GM21423 (cell line): ENCODE measurements at regions not wholly inside any gene's neighbourhood (a gene's known extent, or its start where the extent isn't known, plus 50 kb on each side); places are given as distances from the start of the nearest gene placed in this dataset.
"Not testable (repeated sequence)": the region's sequence is repeated elsewhere in the genome, so short reads cannot be mapped to it uniquely, and the experiment has no call there.

Source experiments
- ATAC-seq: cut with Tn5 transposase; IDR thresholded peaks from one replicate; pipeline ENCODE4 v1.9.1; 2021; ENCODE audit warnings: mild to moderate bottlenecking, moderate library complexity; ENCODE audit not compliant: unreplicated experiment

DNA sequence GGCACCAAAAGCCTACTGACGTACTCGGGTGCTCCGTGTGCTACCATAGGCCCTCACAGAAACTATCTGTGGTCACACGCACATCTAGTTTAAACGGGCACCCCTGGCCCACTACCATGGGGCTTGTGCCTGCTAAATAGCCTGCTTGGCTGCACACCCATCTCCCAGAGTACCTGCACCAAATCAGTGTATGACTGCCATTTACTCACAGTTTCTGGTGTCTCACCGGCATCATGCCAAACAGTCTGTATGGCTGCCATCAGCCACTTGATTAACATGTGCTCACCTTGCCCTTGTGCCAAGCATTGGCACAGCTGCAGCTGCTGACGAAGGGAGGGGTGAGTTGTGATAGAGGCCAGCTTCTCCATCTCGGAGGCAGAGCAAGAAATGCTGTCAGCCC is 232.7 kb downstream of the IGSF11 start:
- ATAC-seq: no peak

DNA sequence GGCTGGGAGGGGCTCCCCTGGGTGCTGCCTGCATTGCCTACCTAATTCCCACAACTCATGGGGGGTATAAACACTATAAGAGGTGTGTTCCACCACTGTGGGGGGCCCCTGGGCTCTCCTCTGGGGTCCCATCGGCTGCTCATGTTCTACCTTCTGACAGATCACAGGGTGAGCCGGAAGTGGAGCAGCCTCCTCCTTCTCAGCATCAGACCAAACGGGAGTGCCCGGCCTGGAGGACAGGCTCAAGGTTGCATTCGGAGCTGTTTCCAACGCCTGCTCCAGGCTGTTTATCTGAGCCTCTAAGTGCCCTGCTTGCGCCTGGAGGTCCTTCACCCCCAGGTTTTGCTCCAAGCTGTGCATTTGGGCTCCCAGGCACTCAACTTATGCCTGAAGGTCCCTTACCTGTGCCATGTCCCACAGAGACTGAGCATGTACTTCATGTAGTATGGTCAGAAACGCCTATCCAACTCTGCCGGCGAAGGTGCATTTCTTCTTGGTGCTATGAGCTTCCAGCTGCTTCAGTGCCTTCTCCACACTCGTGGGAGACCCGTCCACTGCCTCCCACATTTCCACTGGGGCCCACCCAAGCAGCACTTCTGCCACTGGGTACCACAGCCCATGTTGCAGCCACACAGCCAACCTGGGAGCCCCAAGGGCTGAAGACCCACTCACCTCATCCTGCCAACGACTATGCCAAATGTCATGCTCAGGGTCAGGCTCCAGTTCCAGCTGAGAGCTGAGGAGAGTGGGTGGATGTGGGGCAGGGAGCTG is 232.1 kb downstream of the IGSF11 start:
- no peak for ATAC-seq

DNA sequence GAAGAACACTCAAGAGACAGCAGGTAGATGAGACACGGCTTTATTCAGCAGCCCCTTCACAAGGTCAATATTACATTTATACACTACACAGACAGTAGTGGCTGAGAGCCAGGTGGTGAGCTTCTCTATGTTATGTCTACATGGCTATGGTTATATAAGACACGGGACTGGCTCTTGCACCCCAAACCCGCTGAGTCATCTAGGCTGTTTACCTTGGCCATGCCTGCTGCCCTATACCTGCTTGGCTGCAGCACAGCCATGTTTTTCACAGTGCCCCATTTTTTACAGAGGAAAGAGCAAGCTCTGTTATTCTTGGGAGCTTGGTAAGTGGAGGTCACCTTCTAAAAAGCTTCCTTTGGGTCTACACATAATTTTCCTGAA is 231.6 kb downstream of the IGSF11 start:
- no peak for ATAC-seq

DNA sequence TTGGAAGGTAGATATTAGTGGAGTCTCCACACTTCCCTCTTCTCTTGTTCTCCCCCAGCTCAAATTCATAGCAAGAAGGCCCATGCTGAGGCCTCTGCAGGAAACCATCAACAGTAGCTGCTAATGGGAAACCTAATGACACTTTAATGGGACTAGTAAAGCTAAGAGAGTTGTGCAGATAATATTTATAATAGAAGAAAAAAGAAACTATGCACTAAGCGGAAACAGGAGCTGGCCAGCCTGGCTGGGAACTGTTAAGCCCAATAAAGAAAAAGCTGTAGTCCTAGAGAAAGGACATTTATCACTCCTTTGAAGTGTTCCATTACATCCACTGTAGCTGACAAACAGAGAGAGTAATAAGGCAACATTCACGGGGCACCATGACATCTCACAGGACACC is 229.6 kb downstream of the IGSF11 start:
- ATAC-seq: no peak

DNA sequence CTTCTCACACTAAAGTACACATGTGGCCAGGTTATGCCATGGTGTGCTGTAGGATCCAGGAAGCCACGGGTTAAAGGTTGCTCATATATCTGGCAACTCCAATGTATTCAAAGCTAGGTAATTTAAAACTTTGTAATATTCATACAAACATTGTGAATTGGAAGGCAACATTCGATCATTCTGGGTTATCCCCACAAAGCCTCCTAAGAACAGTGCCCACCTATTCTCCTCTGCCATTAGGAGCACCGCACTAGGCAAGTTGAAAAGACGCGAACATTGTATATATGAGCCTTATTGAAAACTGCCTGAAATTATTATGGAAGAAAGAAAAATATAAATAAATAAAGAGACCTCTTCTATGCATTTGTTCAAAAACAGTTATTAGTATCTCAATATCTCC is 228.2 kb downstream of the IGSF11 start:
- no peak for ATAC-seq

DNA sequence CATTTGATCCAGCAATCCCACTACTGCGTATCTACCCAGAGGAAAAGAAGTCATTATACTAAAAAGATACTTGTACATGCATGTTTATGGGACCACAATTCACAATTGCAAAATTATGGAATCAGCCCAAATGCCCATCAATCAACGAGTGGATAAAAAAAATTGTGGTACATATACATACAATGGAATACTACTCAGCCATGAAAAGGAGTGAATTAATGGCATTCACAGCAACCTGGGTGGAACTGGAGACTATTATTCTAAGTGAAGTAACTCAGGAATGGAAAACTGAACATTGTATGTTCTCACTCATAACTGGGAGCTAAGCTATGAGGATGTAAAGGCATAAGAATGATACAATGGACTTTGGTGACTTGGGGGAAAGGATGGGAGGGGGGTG is 227.3 kb downstream of the IGSF11 start:
- ATAC-seq: not testable (repeated sequence)

DNA sequence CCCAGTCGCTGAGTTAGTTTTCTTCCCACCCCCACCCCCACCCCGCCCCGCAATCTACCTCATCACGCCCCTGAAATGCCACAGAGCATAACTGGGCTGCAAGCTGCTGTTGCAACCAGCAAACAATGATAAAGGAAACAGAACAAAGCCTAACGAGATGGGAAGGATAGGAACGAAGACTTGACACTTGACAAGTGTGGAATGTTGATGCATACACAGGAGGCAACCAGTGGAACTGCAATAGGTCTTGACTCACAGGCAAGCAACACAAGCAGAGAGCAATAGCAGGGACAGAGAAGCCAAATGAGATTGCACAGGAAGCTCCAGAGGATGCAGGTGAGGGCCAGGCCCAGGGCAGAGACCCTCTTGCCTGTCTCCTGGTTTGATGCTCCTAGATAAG is 225.9 kb downstream of the IGSF11 start:
- ATAC-seq: no peak

DNA sequence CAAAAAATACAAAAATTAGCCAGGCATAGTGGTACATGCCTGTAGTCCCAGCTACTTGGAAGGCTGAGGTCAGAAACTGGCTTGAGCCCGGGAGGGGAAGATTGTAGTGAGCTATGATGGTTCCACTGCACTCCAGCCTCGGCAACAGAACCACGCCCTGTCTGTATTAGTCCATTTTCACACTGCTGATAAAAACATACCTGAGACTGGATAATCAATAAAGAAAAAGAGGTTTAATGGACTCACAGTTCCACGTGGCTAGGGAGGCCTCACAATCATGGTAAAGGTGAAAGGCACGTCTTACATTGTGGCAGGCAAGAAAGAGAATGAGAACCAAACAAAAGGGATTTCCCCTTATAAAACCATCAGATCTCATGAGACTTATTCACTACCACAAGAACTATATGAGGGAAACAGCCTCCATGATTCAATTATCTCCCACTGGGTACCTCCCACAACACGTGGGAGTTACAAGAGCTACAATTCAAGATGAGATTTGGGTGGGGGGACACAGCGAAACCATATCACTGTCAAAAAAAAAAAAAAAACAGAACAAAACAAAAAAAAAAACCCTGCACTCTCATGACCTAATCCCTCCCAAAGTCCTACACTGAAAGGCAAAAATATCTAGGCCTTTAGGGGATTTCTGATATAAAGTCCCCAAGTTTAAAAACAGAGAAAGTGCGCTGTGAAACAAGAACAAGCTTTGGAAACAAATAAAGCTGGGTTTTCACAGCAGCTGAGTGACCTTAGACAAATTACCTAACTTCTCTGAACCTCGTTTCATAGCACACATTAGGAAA is 224.7 kb downstream of the IGSF11 start:
- no peak for ATAC-seq

DNA sequence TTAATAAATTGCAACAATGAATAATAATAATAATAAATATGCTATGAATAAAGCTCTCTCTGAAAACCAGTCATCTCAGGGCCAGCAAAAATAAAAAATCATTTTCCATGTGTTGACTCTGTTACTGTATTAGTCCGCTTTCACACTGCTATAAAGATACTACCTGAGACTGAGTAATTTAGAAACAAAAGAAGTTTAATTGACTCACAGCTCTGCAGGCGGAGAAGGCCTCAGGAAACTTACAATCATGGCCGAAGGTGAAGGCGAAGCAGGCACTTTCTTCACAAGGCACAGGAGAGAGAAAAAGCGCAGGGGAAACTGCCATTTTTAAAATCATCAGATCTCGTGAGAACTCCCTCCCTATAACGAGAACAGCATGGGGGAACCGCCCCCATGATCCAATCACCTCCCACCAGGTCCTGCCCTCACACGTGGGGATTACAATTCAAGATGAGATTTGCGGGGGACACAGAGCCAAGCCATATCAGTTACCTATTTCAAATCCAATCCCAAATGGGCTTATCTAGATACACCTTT is 224.1 kb downstream of the IGSF11 start:
- no peak for ATAC-seq

DNA sequence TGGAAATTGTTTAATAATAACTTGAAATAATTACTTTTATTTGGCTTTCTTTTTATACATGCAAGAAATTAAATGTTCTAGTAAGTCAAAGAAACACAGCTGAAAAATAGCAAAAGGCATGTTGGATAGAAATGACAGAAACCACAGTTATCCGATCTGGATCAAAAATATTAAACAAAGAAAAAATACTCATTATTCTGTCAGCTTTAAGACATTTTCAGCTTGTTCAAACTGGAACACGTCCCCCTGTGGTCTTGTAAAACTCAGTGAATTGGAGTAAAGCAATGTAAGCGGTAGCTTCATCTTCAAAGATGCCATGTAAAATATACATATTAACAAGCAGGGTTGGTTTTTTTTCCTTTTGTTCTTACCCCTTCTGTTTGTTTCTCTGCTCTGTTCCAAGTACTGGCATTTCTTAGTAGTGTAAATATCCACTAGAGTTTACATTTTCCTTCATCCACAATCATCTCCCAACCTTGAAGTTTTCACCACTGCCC is 223.4 kb downstream of the IGSF11 start:
- no peak for ATAC-seq

DNA sequence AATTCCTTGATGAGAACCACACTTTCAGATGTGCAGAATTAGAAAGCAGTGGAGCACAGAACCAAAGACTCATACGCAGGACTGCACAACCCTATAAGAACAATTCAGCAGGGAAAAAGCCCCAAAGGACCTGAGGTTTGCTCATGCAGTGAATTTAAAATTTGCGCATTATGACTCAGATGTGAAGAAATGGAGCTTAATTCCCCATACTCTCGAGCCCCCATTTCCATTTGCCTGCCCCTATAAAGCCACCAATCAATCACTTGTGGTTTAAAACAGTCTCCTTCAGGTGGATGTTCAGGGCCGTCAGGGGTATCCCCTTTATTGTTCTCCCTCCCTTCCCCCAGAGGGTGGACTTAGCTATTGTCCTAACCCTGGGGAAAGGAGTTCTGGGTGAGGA is 221.2 kb downstream of the IGSF11 start:
- no peak for ATAC-seq

DNA sequence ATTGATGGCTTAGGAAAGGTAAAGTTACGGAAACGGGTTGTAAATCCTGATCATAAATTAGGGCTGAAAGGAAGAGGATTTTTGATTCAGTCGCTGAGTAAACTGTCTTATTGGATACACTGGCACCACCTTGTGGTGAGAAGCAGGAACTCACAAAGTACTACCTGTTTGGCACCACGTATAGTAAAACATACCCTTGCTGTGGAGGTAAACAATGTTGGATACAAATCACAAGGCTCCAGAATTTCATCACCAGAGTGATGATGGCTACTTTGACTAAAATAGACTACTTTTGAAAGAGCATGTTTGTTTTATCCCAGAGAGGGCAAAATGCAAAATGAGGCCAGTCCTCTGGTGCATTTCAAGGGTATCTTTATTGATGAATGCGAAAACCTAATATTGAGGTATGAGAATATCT is 216.9 kb downstream of the IGSF11 start:
- peak; percentile 85 for ATAC-seq

DNA sequence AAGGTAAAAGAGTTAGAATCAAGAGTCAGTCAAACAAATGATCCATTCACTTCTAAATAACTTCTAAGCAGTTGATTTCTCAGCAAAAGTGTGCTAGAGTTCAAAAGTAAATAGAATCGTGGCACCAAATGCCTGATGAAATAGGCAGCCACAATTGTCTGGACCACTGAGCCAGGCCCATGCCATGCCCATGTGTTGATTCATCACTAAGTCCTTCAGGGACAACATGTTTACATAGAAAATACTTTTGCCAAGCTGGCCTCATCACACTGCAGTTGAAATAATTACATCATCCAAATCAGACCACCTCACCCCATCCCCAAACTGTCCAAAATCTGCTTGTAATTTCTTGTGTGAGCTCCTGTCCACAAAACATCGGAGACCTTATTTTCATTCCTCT is 216.3 kb downstream of the IGSF11 start:
- no peak for ATAC-seq

DNA sequence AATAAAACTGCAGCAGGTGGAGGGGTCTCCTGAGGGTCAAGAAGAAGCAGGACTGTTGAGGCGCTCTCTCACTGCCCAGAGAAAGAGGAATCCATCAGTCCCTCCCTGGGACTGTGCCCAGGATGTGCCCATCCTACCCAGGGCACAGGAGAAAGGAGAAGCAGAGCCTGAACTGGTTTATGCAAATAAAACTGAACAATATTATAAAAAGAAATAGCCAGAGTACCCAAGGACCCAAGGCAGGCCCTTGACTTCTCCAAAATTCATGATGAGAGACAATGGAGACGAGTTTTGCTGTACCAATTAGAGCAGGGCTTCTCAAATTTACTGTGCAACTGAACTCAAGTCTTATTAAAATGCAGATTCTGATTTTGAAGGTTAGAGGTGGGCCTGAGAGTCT is 211.0 kb downstream of the IGSF11 start:
- ATAC-seq: no peak

DNA sequence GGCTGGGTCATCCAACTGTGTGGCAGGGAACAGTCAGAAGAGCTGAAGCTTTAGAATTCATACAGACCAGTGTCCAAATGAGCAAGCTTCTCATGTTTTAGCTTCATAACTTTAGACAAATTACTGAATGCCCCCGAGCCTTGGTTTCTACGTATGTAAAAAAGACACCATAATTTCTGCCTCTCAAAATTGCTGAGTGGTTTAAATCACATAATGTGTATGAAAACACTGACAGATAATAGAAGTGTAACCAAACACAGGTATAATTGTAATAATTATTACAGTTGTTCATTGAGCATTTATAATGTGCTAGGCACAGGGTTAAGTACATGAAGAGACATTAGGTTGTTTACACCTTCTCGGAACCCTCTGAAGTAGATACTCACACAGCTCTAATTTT is 207.2 kb downstream of the IGSF11 start:
- ATAC-seq: no peak

DNA sequence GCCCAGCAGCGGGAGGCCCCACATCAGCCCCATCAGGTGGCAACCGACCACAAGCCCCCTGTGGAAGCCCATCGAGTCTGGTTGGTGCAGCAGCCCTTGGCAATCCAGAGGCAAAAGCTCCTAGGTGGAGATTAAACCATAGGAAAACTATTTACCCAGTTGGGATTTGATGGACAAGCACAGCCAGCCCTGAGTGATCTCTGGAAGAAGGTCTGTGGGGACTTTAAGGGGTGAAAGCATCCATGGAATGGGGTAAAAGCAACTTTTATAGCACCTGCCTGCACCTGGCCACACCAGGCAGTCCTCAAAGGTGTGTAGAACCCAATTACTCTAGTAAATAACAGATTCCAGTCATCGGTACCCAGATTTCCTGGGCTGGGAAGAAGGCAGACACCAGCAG is 206.3 kb downstream of the IGSF11 start:
- ATAC-seq: no peak

DNA sequence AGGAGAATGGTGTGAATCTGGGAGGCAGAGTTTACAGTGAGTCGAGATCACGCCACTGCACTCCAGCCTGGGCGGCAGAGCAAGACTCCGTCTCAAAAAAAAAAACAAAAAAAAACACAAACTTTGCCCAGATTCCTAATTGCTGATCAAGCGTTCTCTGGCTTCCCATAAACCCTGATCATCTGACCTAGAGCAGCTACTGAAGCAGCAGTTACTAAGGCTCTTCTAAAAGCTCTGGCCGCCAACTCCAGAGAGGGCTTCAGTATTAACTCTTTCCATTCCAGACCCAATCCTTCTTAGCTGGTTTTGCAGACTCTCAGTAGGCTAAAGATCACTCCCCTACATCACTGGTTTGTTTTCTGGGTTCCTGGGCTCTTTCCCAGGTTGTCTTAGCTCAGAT is 201.6 kb downstream of the IGSF11 start:
- ATAC-seq: no peak

DNA sequence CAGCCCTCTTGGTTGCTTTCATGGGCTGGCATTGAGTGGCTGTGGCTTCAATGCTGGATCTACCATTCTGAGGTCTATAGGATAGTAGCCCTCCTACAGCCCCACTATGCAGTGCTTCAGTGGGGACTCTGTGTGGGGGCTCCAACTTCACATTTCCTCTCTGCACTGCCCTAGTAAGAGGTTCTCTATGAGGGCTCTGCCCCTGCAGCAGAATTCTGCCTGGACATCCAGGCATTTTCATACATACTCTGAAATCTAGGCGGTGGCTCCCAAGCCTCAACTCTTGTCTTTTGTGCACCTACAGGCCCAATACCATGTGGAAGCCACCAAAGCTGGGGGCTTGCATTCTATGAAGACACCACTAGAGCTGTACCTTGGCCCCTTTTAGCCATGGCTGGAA is 195.8 kb downstream of the IGSF11 start:
- no peak for ATAC-seq

DNA sequence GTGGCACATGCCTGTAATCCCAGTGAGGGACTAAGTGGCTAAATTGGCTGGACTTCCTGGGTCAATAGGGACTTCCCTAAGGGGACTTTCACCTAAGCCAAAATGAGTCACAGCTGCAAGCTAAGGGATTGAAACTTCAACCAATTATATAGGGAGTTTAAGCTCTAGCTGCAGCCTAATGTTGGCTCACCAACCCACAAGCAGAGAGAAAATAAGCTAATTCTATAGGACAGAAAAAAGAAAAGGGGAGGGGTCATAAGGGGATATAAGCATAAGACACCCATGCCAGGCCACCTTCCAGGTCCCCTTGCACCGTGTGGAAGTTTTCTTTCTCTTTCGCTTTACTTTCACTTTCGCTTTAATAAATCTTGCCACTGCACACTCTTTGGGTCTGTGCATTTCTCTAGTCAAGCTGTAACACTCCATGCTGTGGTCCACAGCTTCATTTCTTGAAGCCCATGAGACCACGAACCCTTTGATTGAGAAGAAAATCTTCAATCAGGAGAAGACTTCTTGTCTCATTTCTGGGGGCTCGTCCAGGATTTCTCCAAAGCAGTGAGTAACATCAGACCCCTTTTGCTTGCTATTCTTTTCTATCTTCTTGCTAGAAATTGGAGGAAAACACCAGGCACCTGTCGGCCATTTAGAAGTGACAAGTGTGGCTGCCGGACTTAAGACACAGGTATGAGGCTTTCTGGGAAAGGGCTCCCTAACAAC is 192.3 kb downstream of the IGSF11 start:
- ATAC-seq: peak; percentile 45

DNA sequence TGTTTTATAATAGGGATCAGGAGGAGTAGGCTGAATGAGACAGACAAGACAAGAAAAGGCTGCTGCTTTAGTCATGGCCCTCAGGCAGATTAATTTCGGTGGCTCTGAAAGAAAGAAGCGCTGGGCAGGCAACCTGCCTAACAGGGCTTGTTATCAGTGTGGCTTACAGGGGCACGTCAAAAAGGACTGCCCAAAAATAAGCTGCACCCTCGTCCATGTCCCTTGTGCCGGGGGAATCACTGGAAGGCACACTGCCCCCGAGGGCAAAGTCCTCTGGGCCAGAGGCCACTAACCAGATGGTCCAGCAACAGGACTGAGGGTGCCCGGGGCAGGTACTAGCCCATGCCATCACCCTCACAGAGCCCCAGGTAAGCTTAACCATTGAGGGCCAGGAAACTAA is 188.5 kb downstream of the IGSF11 start:
- no peak for ATAC-seq
